ENCODE measurements at regions not wholly inside any gene's neighbourhood (a gene's known extent, or its start where the extent isn't known, plus 50 kb on each side); places are given as distances from the start of the nearest gene placed in this dataset.

DNA sequence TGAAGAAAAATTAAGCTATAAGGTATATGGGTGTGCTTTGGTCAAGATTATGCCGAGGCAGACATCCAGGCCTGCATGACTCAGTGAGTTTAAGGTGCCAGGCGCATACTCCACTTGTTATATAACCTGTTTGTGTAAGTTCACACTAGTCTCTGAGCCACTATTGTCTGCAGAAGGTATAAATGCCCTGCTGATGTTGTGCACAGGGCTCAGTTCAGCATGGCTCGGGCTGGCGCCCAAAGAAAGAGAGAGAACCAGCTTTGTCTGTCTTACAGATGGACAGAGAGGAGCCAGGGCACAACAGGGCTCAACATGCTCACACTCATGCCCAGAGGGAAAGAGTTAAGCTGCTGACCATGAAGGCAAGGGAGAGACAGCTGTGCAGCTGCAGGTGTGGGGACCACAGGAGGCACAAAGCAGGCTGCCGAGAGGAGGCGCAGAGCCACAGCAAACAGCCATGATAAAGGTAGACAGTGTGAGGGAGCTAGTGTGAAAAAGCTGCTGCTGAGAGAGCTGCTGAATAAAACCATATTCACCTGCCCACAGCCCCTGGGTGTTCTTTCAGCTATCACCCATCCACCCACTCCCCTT is 1587.6 kb upstream of the C9orf72 start:
- peaks cover 2% of the 10 kb centered on the region; the same call in 1 of the 2 replicates for H3K9me3 ChIP-seq (ENCODE audit: control insufficient read depth, insufficient read depth, low read length)
- no peaks in the 10 kb centered on the region for H3K36me3 ChIP-seq (ENCODE audit: control insufficient read depth, insufficient read depth, low read length)
- dilution Hi-C loops (cut with HindIII; ENCODE audit: low sequenced_read_pairs, unreplicated experiment) (no loop called here), in situ Hi-C loops (cut with MboI; ENCODE audit: low sequenced_read_pairs) (no loop called here), intact Hi-C loops (cut with micrococcal nuclease) (no loop called here)
- H3K4ac ChIP-seq (ENCODE audit: low read depth, low read length), result no peak overlapping the region
- H2AK9ac ChIP-seq (replicated peaks; ENCODE audit: low read depth, low read length, poor library complexity), result no peak overlapping the region
- H3K27me3 ChIP-seq (ENCODE audit: control insufficient read depth, insufficient read depth, low read length), result no peaks in the 10 kb centered on the region
- H2BK120ac ChIP-seq (ENCODE audit: low read depth, low read length), result no peak overlapping the region
- H2AK5ac ChIP-seq (ENCODE audit: low read depth, low read length), result no peak overlapping the region
- H3K4me3 ChIP-seq (ENCODE audit: insufficient read depth, low read depth, low read length), result no peak overlapping the region
- no peak overlapping the region for H2BK5ac ChIP-seq (ENCODE audit: low read depth, low read length, poor library complexity, severe bottlenecking)
- CTCF ChIA-PET, result no interaction called here
- 0% methylated on average over 1 of the region's 6 CpGs; no CpG with 5 or more reads in 1 of the 2 experiments for WGBS, 2 experiments (ENCODE audit: extremely low coverage in 2 of 2, insufficient read length in 1 of 2)
- no peak overlapping the region for H4K8ac ChIP-seq (ENCODE audit: low read depth in 2 of 2, low read length in 2 of 2)
- ATAC-seq (ENCODE audit: low read depth) (no peak), DNase-seq (no peak)
- no peak overlapping the region for H3K56ac ChIP-seq (ENCODE audit: extremely low read depth, insufficient read depth, low read length)
- no peak overlapping the region for H3K14ac ChIP-seq (replicated peaks; ENCODE audit: low read depth, low read length)
- H4K5ac ChIP-seq (ENCODE audit: low read depth, low read length), result no peak overlapping the region
- H3K9ac ChIP-seq (ENCODE audit: low read depth, low read length), result no peak overlapping the region
- H2AFZ ChIP-seq (replicated peaks; ENCODE audit: low read length, poor library complexity), result no peak overlapping the region
- no peak overlapping the region for H2BK20ac ChIP-seq (ENCODE audit: low read depth, low read length)
- H2BK15ac ChIP-seq (ENCODE audit: low read depth, low read length), result no peak overlapping the region
- H3K4me1 ChIP-seq (ENCODE audit: control insufficient read depth, insufficient read depth, low read length), result no peaks in the 10 kb centered on the region
- H3K18ac ChIP-seq (ENCODE audit: low read depth, low read length), result no peak overlapping the region
- H3K9me1 ChIP-seq (ENCODE audit: insufficient read depth, low read length), result no peaks in the 10 kb centered on the region
- no peak overlapping the region for H4K91ac ChIP-seq (ENCODE audit: insufficient read depth, low read depth, low read length)
- TF ChIP-seq, protein P1, sequence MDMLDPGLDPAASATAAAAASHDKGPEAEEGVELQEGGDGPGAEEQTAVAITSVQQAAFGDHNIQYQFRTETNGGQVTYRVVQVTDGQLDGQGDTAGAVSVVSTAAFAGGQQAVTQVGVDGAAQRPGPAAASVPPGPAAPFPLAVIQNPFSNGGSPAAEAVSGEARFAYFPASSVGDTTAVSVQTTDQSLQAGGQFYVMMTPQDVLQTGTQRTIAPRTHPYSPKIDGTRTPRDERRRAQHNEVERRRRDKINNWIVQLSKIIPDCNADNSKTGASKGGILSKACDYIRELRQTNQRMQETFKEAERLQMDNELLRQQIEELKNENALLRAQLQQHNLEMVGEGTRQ (IDR thresholded peaks at IDR 0.05; ENCODE audit: low read depth, low read length), result no peak
- no peak for TF ChIP-seq ELK1 (IDR thresholded peaks at IDR 0.05; ENCODE audit: borderline replicate concordance, low read depth, low read length)
- TF ChIP-seq MAFK (IDR thresholded peaks at IDR 0.05; ENCODE audit: low read depth, low read length), result no peak
- TF ChIP-seq CTCF (conservative IDR thresholded peaks at IDR 0.05; ENCODE audit: low read depth, low read length), result no peak
- no peak for TF ChIP-seq MXI1 (IDR thresholded peaks at IDR 0.05; ENCODE audit: borderline replicate concordance, low read depth, low read length)
- TF ChIP-seq BHLHE40 (IDR thresholded peaks at IDR 0.05; ENCODE audit: low read depth, low read length), result no peak
- no peak for TF ChIP-seq POLR2A (IDR thresholded peaks at IDR 0.05; ENCODE audit: low read depth, low read length)
- no peak for TF ChIP-seq RCOR1 (IDR thresholded peaks at IDR 0.05; ENCODE audit: insufficient replicate concordance, low read length)
- TF ChIP-seq SMC3 (IDR thresholded peaks at IDR 0.05; ENCODE audit: low read depth, low read length), result no peak
- H4K20me1 ChIP-seq (ENCODE audit: insufficient read depth, low read length), result no peaks in the 10 kb centered on the region
- no peak overlapping the region for H3K4me2 ChIP-seq (ENCODE audit: low read depth, low read length)
- no peak overlapping the region for H3K23ac ChIP-seq (ENCODE audit: low read depth, low read length)
- no peak overlapping the region for H3K27ac ChIP-seq (ENCODE audit: insufficient read depth, low read length)
- BruUV-seq (replicated peaks), result no TSS peak
- POLR2A ChIA-PET (ENCODE audit: unreplicated experiment), result no interaction called here
- no peaks in the 10 kb centered on the region for H3K79me1 ChIP-seq (ENCODE audit: low read depth in 1 of 2, low read length in 2 of 2)
